Activated naive CD8-positive, alpha-beta T cell treated with anti-CD3 and anti-CD28 coated beads for 36 hours (primary cell): ENCODE measurements at regions not wholly inside any gene's neighbourhood (a gene's known extent, or its start where the extent isn't known, plus 50 kb on each side); places are given as distances from the start of the nearest gene placed in this dataset.

Experiments
- DNase-seq: peaks from one replicate; pipeline ENCODE4 v3.0.0; 2021
- H3K27ac Mint-ChIP-seq: one replicate; pipeline ENCODE4 v1.8.0; 2022; ENCODE audit warnings: mild to moderate bottlenecking, moderate library complexity, mixed read lengths
- H3K27me3 Mint-ChIP-seq: one replicate; pipeline ENCODE4 v1.8.0; 2022; ENCODE audit warnings: mild to moderate bottlenecking, mixed read lengths
- H3K36me3 Mint-ChIP-seq: one replicate; pipeline ENCODE4 v1.8.0; 2021; ENCODE audit warnings: mild to moderate bottlenecking, mixed read lengths
- H3K4me1 Mint-ChIP-seq: one replicate; pipeline ENCODE4 v1.8.0; 2021; ENCODE audit warnings: mixed read lengths
- H3K4me3 Mint-ChIP-seq: one replicate; pipeline ENCODE4 v1.8.0; 2022; ENCODE audit warnings: mild to moderate bottlenecking, moderate library complexity, mixed read lengths
- H3K9me3 Mint-ChIP-seq: one replicate; pipeline ENCODE4 v1.8.0; 2022; ENCODE audit warnings: mixed read lengths

DNA sequence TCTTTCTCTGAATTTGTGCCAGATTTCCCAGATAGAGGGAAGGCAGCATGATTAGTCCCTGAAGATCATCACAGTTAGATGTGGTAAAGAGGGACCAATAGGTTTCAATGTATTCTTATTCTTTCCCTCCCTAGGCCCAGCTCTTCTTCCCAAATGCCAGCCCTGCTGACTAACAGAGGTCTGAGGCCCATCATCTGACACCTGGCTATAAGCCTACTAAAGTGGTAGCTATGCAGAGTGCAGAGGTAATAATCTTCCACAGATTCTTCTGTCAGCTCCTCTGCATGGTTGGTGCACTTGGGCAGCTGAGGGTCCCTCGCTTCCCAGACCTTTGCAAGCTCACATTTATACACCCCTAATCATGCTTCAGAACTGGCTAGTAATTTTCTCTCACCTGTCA, 63.7 kb upstream of the PZP start:
- no peaks in the 10 kb centered on the region for H3K4me1 Mint-ChIP-seq
- DNase-seq: no peak
- peaks cover 8% of the 10 kb centered on the region for H3K27me3 Mint-ChIP-seq
- no peak overlapping the region for H3K4me3 Mint-ChIP-seq
- H3K27ac Mint-ChIP-seq: no peak overlapping the region
- no peaks in the 10 kb centered on the region for H3K9me3 Mint-ChIP-seq
- H3K36me3 Mint-ChIP-seq: no peaks in the 10 kb centered on the region

DNA sequence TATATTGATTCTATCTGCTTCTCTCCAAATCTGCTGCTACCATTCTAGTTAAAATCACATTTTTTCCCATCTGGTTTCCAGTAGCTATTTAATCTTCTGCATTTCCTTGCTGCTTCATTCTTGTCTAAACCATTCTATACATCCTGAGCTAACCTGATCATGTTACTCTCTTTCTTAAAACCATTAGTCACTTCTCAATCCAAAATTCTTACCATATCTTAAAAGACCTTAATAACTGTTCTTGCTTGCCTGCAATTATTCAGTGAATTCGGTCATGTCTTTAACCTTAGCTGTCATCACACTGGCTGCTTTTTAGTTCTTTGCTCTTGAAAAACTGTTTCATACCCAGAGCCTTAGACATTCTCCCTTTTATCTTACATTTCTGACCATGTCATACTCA, 56.4 kb upstream of the PZP start:
- no peak for DNase-seq
- H3K36me3 Mint-ChIP-seq: no peaks in the 10 kb centered on the region
- no peaks in the 10 kb centered on the region for H3K4me1 Mint-ChIP-seq
- no peak overlapping the region for H3K4me3 Mint-ChIP-seq
- H3K27ac Mint-ChIP-seq: no peak overlapping the region
- H3K27me3 Mint-ChIP-seq: peaks cover 3% of the 10 kb centered on the region
- H3K9me3 Mint-ChIP-seq: no peaks in the 10 kb centered on the region

DNA sequence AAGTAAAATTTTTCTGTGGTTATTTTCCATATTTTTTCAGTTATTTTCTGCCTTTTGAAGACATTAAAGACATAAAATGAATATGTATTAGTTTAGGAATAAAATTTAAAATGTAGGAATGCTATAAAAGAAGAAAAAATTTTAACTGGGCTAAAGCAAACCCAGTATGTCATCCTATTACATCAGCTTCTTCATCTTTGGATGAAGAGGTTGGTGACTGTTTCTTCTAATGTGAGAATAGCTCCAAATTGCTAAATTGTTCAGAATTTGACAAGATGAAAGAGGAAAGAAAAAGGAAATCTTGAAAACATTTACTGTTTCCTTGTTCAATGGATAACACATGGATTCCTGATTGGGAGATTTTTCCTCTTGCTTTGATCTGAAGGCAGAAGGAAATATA, 52.7 kb upstream of the PZP start:
- no peaks in the 10 kb centered on the region for H3K36me3 Mint-ChIP-seq

DNA sequence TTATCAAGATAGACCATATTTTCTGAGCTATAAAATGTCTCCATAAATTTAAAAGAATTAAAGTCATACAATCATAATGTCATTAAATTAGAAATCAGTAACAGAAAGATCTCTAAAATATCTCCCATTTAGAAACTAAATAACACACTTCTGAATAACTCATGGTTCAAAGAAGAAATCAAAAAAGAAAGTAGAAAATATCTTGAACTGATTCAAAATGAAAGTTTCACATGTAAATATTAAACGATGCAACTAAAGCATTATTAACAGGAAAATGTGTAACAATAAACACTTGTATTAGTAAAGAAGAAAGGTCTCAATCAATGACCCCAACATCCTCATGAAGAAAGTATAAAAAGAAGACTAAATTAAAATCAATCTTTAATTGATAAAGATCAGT, 50.5 kb upstream of the PZP start:
- Mint-ChIP-seq H3K4me3 (no peak overlapping the region), H3K27ac (no peak overlapping the region), H3K9me3 (no peaks in the 10 kb centered on the region), H3K36me3 (no peaks in the 10 kb centered on the region), H3K4me1 (peaks cover 4% of the 10 kb centered on the region), H3K27me3 (peaks cover 3% of the 10 kb centered on the region)
- DNase-seq: no peak

More for the DNA sequence above, 52.7 kb upstream of the PZP start:
- peaks cover 4% of the 10 kb centered on the region for H3K4me1 Mint-ChIP-seq
- H3K27me3 Mint-ChIP-seq: peaks cover 3% of the 10 kb centered on the region
- no peak for DNase-seq
- no peaks in the 10 kb centered on the region for H3K9me3 Mint-ChIP-seq
- no peak overlapping the region for H3K27ac Mint-ChIP-seq
- H3K4me3 Mint-ChIP-seq: no peak overlapping the region
